GM12801 (cell line): ENCODE measurements at regions not wholly inside any gene's neighbourhood (a gene's known extent, or its start where the extent isn't known, plus 50 kb on each side); places are given as distances from the start of the nearest gene placed in this dataset.

Source experiments
- CTCF ChIP-seq: IDR thresholded peaks from one replicate; pipeline ENCODE4 v1.5.1; 2011; ENCODE audit warnings: control low read depth; ENCODE audit not compliant: insufficient read length; ENCODE audit errors: extremely low read depth

GRCh38 chr1:209150114-209150513 is 433.4 kb upstream of the CAMK1G start:
- TF ChIP-seq CTCF = no peak

GRCh38 chr1:209153411-209153810 is 430.1 kb upstream of the CAMK1G start:
- no peak for TF ChIP-seq CTCF

GRCh38 chr1:209154912-209155311 is 428.6 kb upstream of the CAMK1G start:
- TF ChIP-seq CTCF = no peak

- TF ChIP-seq CTCF = no peak
Observed at GRCh38 chr1:209155546-209155945, 428.0 kb upstream of the CAMK1G start.

- TF ChIP-seq CTCF = no peak
Observed at GRCh38 chr1:209156991-209157390, 426.5 kb upstream of the CAMK1G start.

- no peak for TF ChIP-seq CTCF
Observed at GRCh38 chr1:209157546-209158249, 425.8 kb upstream of the CAMK1G start.

GRCh38 chr1:209158851-209159250 is 424.7 kb upstream of the CAMK1G start:
- no peak for TF ChIP-seq CTCF
